Esophagus squamous epithelium (tissue), 5 donors: ENCODE measurements at regions not wholly inside any gene's neighbourhood (a gene's known extent, or its start where the extent isn't known, plus 50 kb on each side); places are given as distances from the start of the nearest gene placed in this dataset.

Experiments used
- DNase-seq: peaks from one replicate; lab custom pipeline; 2025; lab: John Stamatoyannopoulos, UW
- H3K27ac ChIP-seq, 4 donors: fragments of 200-600 bp; sonication (generic); one replicate each; pipeline ENCODE4 v1.5.1; 2016 to 2019; ENCODE audit warnings: mild to moderate bottlenecking in 1 of 4
- H3K27me3 ChIP-seq, 4 donors: fragments of 200-600 bp; sonication (generic); 1 replicate in 3 of 4; 2 replicates in 1 of 4; pipeline versions ENCODE4 v1.5.1 to v1.6.0; 2017 to 2021; ENCODE audit warnings: antibody characterized with exemption in 1 of 4
- H3K36me3 ChIP-seq, 3 donors: fragments of 200-600 bp; sonication (generic); one replicate each; pipeline ENCODE4 v1.5.1; 2016 to 2019
- H3K4me1 ChIP-seq, 3 donors: fragments of 200-600 bp; sonication (generic); one replicate each; pipeline ENCODE4 v1.5.1; 2017 to 2019
- H3K4me3 ChIP-seq, 4 donors: fragments of 200-600 bp; sonication (generic); 1 replicate in 3 of 4; 2 replicates in 1 of 4; pipeline ENCODE4 v1.5.1; 2016 to 2019; ENCODE audit warnings: mild to moderate bottlenecking in 2 of 4, moderate library complexity in 1 of 4
- H3K9me3 ChIP-seq, 3 donors: fragments of 200-600 bp; sonication (generic); one replicate each; pipeline ENCODE4 v1.5.1; 2016 to 2019
- CTCF ChIP-seq, 6 experiments: fragments of 450-650 bp in 4 of 6; fragments of 200-600 bp in 2 of 6; sonication (generic) in 2 of 6; IDR thresholded peaks; one replicate each; pipeline ENCODE4 v1.5.1; 2016 to 2019; ENCODE audit warnings: antibody characterized with exemption in 6 of 6, mild to moderate bottlenecking in 4 of 6, moderate library complexity in 4 of 6
- POLR2A ChIP-seq, 4 donors: fragments of 450-650 bp; IDR thresholded peaks; one replicate each; pipeline ENCODE4 v1.6.1; 2017; ENCODE audit warnings: antibody characterized with exemption in 4 of 4, mild to moderate bottlenecking in 4 of 4, moderate library complexity in 3 of 4
- WGBS, 2 donors: methylation state at CpG; one replicate each; pipeline ENCODE4 v1.1.5; 2018; 5-methylcytosine and 5-hydroxymethylcytosine counted together
- intact Hi-C: fragments of 100-400 bp; cut with DNase I; formaldehyde crosslinking; loops from one replicate; pipeline ENCODE4 v1.15.0; 2022
- donor health status: DM: yes; HTN: yes; CAD: no.

GRCh38 chr16:5581428-5581827 lies 483.8 kb upstream of the EEF2KMT start:
- intact Hi-C loops = no loop called here
- no peak overlapping the region for H3K27ac ChIP-seq
- H3K4me3 ChIP-seq = no peak overlapping the region
- no peak for DNase-seq
- WGBS, 2 donors = 56 to 74% methylated on average over 2 of the region's 2 CpGs
- H3K9me3 ChIP-seq = no peaks in the 10 kb centered on the region
- TF ChIP-seq POLR2A (IDR thresholded peaks at IDR 0.05) (no peak), CTCF (IDR thresholded peaks at IDR 0.05) (no peak)
- no peaks in the 10 kb centered on the region for H3K4me1 ChIP-seq
- H3K36me3 ChIP-seq = no peaks in the 10 kb centered on the region
- H3K27me3 ChIP-seq = peaks cover 0 to 3% (median 0%) of the 10 kb centered on the region in 4 donors

GRCh38 chr16:5580772-5581171 lies 483.2 kb upstream of the EEF2KMT start:
- Histone ChIP-seq H3K4me3 (no peak overlapping the region), H3K27ac (no peak overlapping the region), H3K9me3 (no peaks in the 10 kb centered on the region), H3K27me3 (peaks cover 0 to 3% (median 0%) of the 10 kb centered on the region in 4 donors), H3K4me1 (no peaks in the 10 kb centered on the region), H3K36me3 (no peaks in the 10 kb centered on the region)
- TF ChIP-seq POLR2A (IDR thresholded peaks at IDR 0.05) (no peak), CTCF (IDR thresholded peaks at IDR 0.05) (no peak)
- intact Hi-C loops = no loop called here
- WGBS, 2 donors = 71 to 74% methylated on average over 5 to 6 of the region's 6 CpGs
- no peak for DNase-seq

GRCh38 chr16:5580296-5580695 lies 482.7 kb upstream of the EEF2KMT start:
- Histone ChIP-seq H3K36me3 (no peaks in the 10 kb centered on the region), H3K4me3 (no peak overlapping the region), H3K9me3 (no peaks in the 10 kb centered on the region), H3K4me1 (no peaks in the 10 kb centered on the region), H3K27ac (no peak overlapping the region), H3K27me3 (peaks cover 0 to 3% (median 0%) of the 10 kb centered on the region in 4 donors)
- intact Hi-C loops = no loop called here
- TF ChIP-seq POLR2A (IDR thresholded peaks at IDR 0.05) = no peak
- no peak for TF ChIP-seq CTCF (IDR thresholded peaks at IDR 0.05)
- WGBS, 2 donors = 61% methylated on average over 3 of the region's 8 CpGs; no CpG with 5 or more reads in 1 of the 2 donors
- no peak for DNase-seq

GRCh38 chr16:5578980-5579379 lies 481.4 kb upstream of the EEF2KMT start:
- no peak for TF ChIP-seq CTCF (IDR thresholded peaks at IDR 0.05)
- no peak for TF ChIP-seq POLR2A (IDR thresholded peaks at IDR 0.05)
- H3K27ac ChIP-seq = no peak overlapping the region
- intact Hi-C loops = no loop called here
- H3K4me3 ChIP-seq = no peak overlapping the region
- H3K4me1 ChIP-seq = no peaks in the 10 kb centered on the region
- DNase-seq = no peak
- H3K36me3 ChIP-seq = no peaks in the 10 kb centered on the region
- WGBS, 2 donors = 50 to 55% methylated on average over 5 to 7 of the region's 7 CpGs
- no peaks in the 10 kb centered on the region for H3K9me3 ChIP-seq
- peaks cover 0 to 3% (median 0%) of the 10 kb centered on the region in 4 donors for H3K27me3 ChIP-seq

- H3K27me3 ChIP-seq = peaks cover 0 to 3% (median 0%) of the 10 kb centered on the region in 4 donors
- no peak overlapping the region for H3K27ac ChIP-seq
- TF ChIP-seq POLR2A (IDR thresholded peaks at IDR 0.05) = no peak
- no peak for TF ChIP-seq CTCF (IDR thresholded peaks at IDR 0.05)
- no peaks in the 10 kb centered on the region for H3K36me3 ChIP-seq
- WGBS, 2 donors = 60% methylated on average over 5 of the region's 5 CpGs
- H3K4me1 ChIP-seq = no peaks in the 10 kb centered on the region
- H3K9me3 ChIP-seq = no peaks in the 10 kb centered on the region
- DNase-seq = no peak
- intact Hi-C loops = no loop called here
- no peak overlapping the region for H3K4me3 ChIP-seq
These were observed 479.9 kb upstream of the EEF2KMT start for GRCh38 chr16:5577463-5577862.
